HepG2 (cell line): ENCODE measurements at regions not wholly inside any gene's neighbourhood (a gene's known extent, or its start where the extent isn't known, plus 50 kb on each side); places are given as distances from the start of the nearest gene placed in this dataset.

ENCODE experiments used
- ATAC-seq: fragments of 200-7000 bp; cut with Tn5 transposase; 3 replicates; pipeline ENCODE4 v1.9.1; 2020; ENCODE audit warnings: mild to moderate bottlenecking, moderate library complexity
- BruUV-seq: library from RNA; stranded (reverse); fragments of 400-500 nt; replicated peaks from 2 replicates; lab custom pipeline; 2021; lab: Mats Ljungman, UMichigan
- CTCF ChIA-PET: fragments of 300-600 bp; formaldehyde crosslinking; extraction: SDS; loops from one replicate; lab custom pipeline; 2021; ENCODE audit warnings: low total read pairs, inconsistent platforms, low intra/inter-chr PET ratio; lab: Yijun Ruan, JAX
- POLR2A ChIA-PET: fragments of 350-600 bp; sonication (Branson Sonifier 250); formaldehyde crosslinking; loops from one replicate; lab custom pipeline; 2020; ENCODE audit warnings: antibody characterized with exemption, inconsistent platforms; lab: Yijun Ruan, JAX
- DNase-seq: peaks from one replicate; pipeline ENCODE4 v3.0.0-alpha.2; 2015; ENCODE audit warnings: low spot score
- FAIRE-seq: peaks from 3 replicates; lab custom pipeline; 2011; peaks lifted over from hg19 to GRCh38; lab: Jason Lieb, UNC
- H2AFZ ChIP-seq: one replicate; pipeline ENCODE4 v1.6.1; 2011; ENCODE audit warnings: low read length, inconsistent platforms
- H3K27ac ChIP-seq: fragments of 300-600 bp; 3 replicates; pipeline ENCODE4 v1.8.0; 2011; ENCODE audit warnings: mixed run types, mild to moderate bottlenecking, mixed read lengths, low read length, inconsistent platforms; ENCODE audit not compliant: insufficient read depth; ENCODE audit errors: extremely low read length
- H3K27me3 ChIP-seq, 2 experiments: fragments of 200-600 bp in 1 of 2; 2 replicates in 1 of 2; 3 replicates in 1 of 2; pipeline versions ENCODE4 v1.6.0 to v1.8.0; 2011; ENCODE audit warnings: low read length in 2 of 2, mild to moderate bottlenecking in 2 of 2, moderate library complexity in 2 of 2, inconsistent platforms in 1 of 2; ENCODE audit not compliant: insufficient read depth in 2 of 2, control insufficient read depth in 1 of 2
- H3K36me3 ChIP-seq, 2 experiments: fragments of 200-600 bp in 1 of 2; replicated peaks in 1 of 2; 2 replicates in 1 of 2; 3 replicates in 1 of 2; pipeline versions ENCODE4 v1.5.1 to v1.8.0; 2011; ENCODE audit warnings: low read length in 2 of 2, inconsistent platforms in 1 of 2; ENCODE audit not compliant: insufficient read depth in 2 of 2, control insufficient read depth in 1 of 2
- H3K4me1 ChIP-seq: 2 replicates; pipeline ENCODE4 v1.5.1; 2012; ENCODE audit warnings: low read length, inconsistent platforms; ENCODE audit not compliant: insufficient read depth
- H3K4me2 ChIP-seq: 2 replicates; pipeline ENCODE4 v1.6.0; 2011; ENCODE audit warnings: low read depth, low read length, inconsistent platforms
- H3K4me3 ChIP-seq, 3 experiments: fragments of 200-600 bp in 1 of 3; sonication (generic), shearing (Covaris generic) in 1 of 3; replicated peaks in 1 of 3; 2 replicates each; pipeline ENCODE4 v1.5.1; 2011 to 2016; ENCODE audit warnings: low read length in 3 of 3, inconsistent platforms in 2 of 3, low read depth in 2 of 3, mild to moderate bottlenecking in 2 of 3, control low read depth in 1 of 3, mixed read lengths in 1 of 3; ENCODE audit not compliant: insufficient read depth in 1 of 3
- H3K79me2 ChIP-seq: one replicate; pipeline ENCODE4 v1.6.1; 2011; ENCODE audit warnings: low read length, inconsistent platforms; ENCODE audit not compliant: insufficient read depth
- H3K9ac ChIP-seq: 2 replicates; pipeline ENCODE4 v1.6.0; 2011; ENCODE audit warnings: mild to moderate bottlenecking, low read depth, low read length, inconsistent platforms; ENCODE audit not compliant: insufficient read depth
- H3K9me3 ChIP-seq: 2 replicates; pipeline ENCODE4 v1.5.1; 2012; ENCODE audit warnings: mild to moderate bottlenecking, low read length
- H4K20me1 ChIP-seq: 2 replicates; pipeline ENCODE4 v1.6.0; 2011; ENCODE audit warnings: inconsistent platforms, mild to moderate bottlenecking, low read length, moderate library complexity; ENCODE audit not compliant: insufficient read depth
- GMEB1 ChIP-seq: sonication (generic); formaldehyde crosslinking; IDR thresholded peaks from 2 replicates; pipeline ENCODE4 v1.5.1; 2020; ENCODE audit warnings: missing genetic modification reagents, mild to moderate bottlenecking, borderline replicate concordance
- HNRNPUL1 ChIP-seq: fragments of 200-400 bp; formaldehyde crosslinking; IDR thresholded peaks from 2 replicates; pipeline ENCODE4 v1.6.1; 2017; ENCODE audit warnings: low read depth, mild to moderate bottlenecking, low read length, moderate library complexity
- KAT2B ChIP-seq: fragments of 150-350 bp; IDR thresholded peaks from 2 replicates; pipeline ENCODE4 v1.6.1; 2014; ENCODE audit warnings: low read depth, low read length, borderline replicate concordance
- KDM5B ChIP-seq: sonication (generic); formaldehyde crosslinking; IDR thresholded peaks from 2 replicates; pipeline ENCODE4 v1.4.0; 2020; ENCODE audit warnings: missing genetic modification reagents, mild to moderate bottlenecking, borderline replicate concordance
- NFE2L2 ChIP-seq: fragments of 150-350 bp; IDR thresholded peaks from 2 replicates; pipeline ENCODE4 v1.6.1; 2014; ENCODE audit warnings: low read length
- SIX4 ChIP-seq: sonication (generic); formaldehyde crosslinking; IDR thresholded peaks from 2 replicates; pipeline ENCODE4 v1.4.0; 2020; ENCODE audit warnings: missing genetic modification reagents
- TAF15 ChIP-seq: fragments of 200-400 bp; formaldehyde crosslinking; IDR thresholded peaks from one replicate; pipeline ENCODE4 v1.6.1; 2018; ENCODE audit warnings: mild to moderate bottlenecking, low read depth, low read length; ENCODE audit not compliant: poor library complexity, severe bottlenecking
- TGIF2 ChIP-seq: IDR thresholded peaks from 2 replicates; pipeline ENCODE4 v1.6.1; 2016; ENCODE audit warnings: control low read depth, missing compliant biosample characterization
- ZC3H13 ChIP-seq: sonication (generic); formaldehyde crosslinking; IDR thresholded peaks from 2 replicates; pipeline ENCODE4 v1.8.1; 2023; ENCODE audit warnings: mild to moderate bottlenecking, missing genetic modification reagents, moderate library complexity
- ZNF224 ChIP-seq: sonication (generic); formaldehyde crosslinking; IDR thresholded peaks from 2 replicates; pipeline ENCODE4 v1.5.0; 2020; ENCODE audit warnings: mild to moderate bottlenecking, missing genetic modification reagents
- ZNF263 ChIP-seq: sonication (generic); formaldehyde crosslinking; IDR thresholded peaks from 2 replicates; pipeline ENCODE4 v1.4.0; 2020; ENCODE audit warnings: missing genetic modification reagents
- ZNF281 ChIP-seq: sonication (generic); formaldehyde crosslinking; IDR thresholded peaks from 2 replicates; pipeline ENCODE4 v1.4.0; 2020; ENCODE audit warnings: missing genetic modification reagents, borderline replicate concordance
- ZNF33B ChIP-seq: sonication (generic); formaldehyde crosslinking; IDR thresholded peaks from 2 replicates; pipeline ENCODE4 v1.5.1; 2020; ENCODE audit warnings: mild to moderate bottlenecking, missing genetic modification reagents
- ZNF510 ChIP-seq: sonication (generic); formaldehyde crosslinking; IDR thresholded peaks from 2 replicates; pipeline ENCODE4 v1.4.0; 2020; ENCODE audit warnings: low read depth, mild to moderate bottlenecking, missing genetic modification reagents
- ZNF788 ChIP-seq: sonication (generic); formaldehyde crosslinking; IDR thresholded peaks from 2 replicates; pipeline ENCODE4 v1.5.0; 2020; ENCODE audit warnings: mild to moderate bottlenecking, missing genetic modification reagents, borderline replicate concordance
- ZNF800 ChIP-seq: sonication (generic); formaldehyde crosslinking; IDR thresholded peaks from 2 replicates; pipeline ENCODE4 v1.4.0; 2020; ENCODE audit warnings: missing genetic modification reagents
- WGBS: methylation state at CpG from one replicate; pipeline ENCODE4 v1.1.6; 2017; ENCODE audit warnings: low lambda C conversion rate; 5-methylcytosine and 5-hydroxymethylcytosine counted together
- in situ Hi-C: cut with HindIII; loops from 2 replicates; pipeline ENCODE4 v1.10.0; 2017; ENCODE audit warnings: low pct_unique_long_range_greater_than_20kb; ENCODE audit not compliant: extremely low pct_ligation_motif_present
- intact Hi-C: fragments of 100-400 bp; cut with micrococcal nuclease; formaldehyde crosslinking; loops from one replicate; pipeline ENCODE4 v1.10.0; 2022; ENCODE audit not compliant: unreplicated experiment
- TF ChIP-seq, protein P1 (sequence below): sonication (generic); formaldehyde crosslinking; IDR thresholded peaks from 2 replicates; pipeline ENCODE4 v1.8.1; 2023; ENCODE audit warnings: mild to moderate bottlenecking, moderate library complexity, missing genetic modification reagents

- TF ChIP-seq GMEB1 (no peak), NFE2L2 (no peak), TAF15 (no peak), HNRNPUL1 (no peak), ZNF263 (CRISPR knock-in tag) (no peak), ZC3H13 (no peak)
- TF ChIP-seq, all 625 proteins: peak for 0
Observed at GRCh38 chr10:4033341-4033896, 248.4 kb upstream of the KLF6 start (continued).

GRCh38 chr10:4029866-4030265, 244.9 kb upstream of the KLF6 start:
- no TSS peak for BruUV-seq
- FAIRE-seq (no peak), DNase-seq (no peak), ATAC-seq (no peak)
- POLR2A ChIA-PET = no interaction called here
- Histone ChIP-seq H3K27me3 (peaks cover 3 to 32% of the 10 kb centered on the region in 2 experiments; a peak in 3 of 5 replicates), H3K4me1 (no peaks in the 10 kb centered on the region), H4K20me1 (no peaks in the 10 kb centered on the region), H3K27ac (no peak overlapping the region), H3K4me3 (no peak overlapping the region), H3K79me2 (no peaks in the 10 kb centered on the region), H2AFZ (no peak overlapping the region), H3K4me2 (no peak overlapping the region), H3K36me3 (no peaks in the 10 kb centered on the region), H3K9ac (no peak overlapping the region), H3K9me3 (no peaks in the 10 kb centered on the region)
- intact Hi-C loops = no loop called here
- in situ Hi-C loops = no loop called here
- CTCF ChIA-PET = no interaction called here
- 25% methylated on average over 4 of the region's 8 CpGs for WGBS
- TF ChIP-seq ZNF281 (CRISPR knock-in tag) (no peak), ZNF510 (CRISPR knock-in tag) (no peak), KDM5B (no peak), TGIF2 (no peak), ZNF33B (CRISPR knock-in tag) (no peak), SIX4 (CRISPR knock-in tag) (no peak), KAT2B (no peak), ZNF224 (CRISPR knock-in tag) (no peak), ZNF800 (CRISPR knock-in tag) (no peak), ZNF788 (CRISPR knock-in tag) (no peak)
- TF ChIP-seq, protein P1, sequence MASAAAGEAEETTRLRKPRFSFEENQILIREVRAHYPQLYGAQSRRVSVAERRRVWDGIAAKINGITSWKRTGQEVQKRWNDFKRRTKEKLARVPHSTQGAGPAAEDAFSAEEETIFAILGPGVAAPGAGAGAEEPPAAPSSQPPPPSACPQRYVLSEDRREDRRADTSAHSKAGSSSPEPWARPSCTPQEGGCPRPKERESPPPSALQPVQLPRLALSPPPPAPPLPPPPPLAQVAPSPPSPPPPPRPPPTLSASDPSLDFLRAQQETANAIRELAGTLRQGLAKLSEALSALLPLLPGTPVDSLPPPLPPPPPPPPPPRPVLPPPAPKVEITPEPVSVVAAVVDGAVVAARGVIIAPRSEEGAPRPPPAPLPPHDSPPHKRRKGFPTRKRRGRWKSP = no peak
